Liver (tissue), 7 donors: ENCODE measurements at regions not wholly inside any gene's neighbourhood (a gene's known extent, or its start where the extent isn't known, plus 50 kb on each side); places are given as distances from the start of the nearest gene placed in this dataset.

ENCODE experiments used
- DNase-seq: peaks from one replicate; pipeline ENCODE4 v3.0.0-alpha.2; 2017; ENCODE audit warnings: low spot score
- H3K27ac ChIP-seq, 2 donors: one replicate each; pipeline ENCODE4 v1.7.0; 2013; ENCODE audit warnings: inconsistent platforms in 2 of 2, low read length in 2 of 2, control low read depth in 1 of 2, low read depth in 1 of 2, mild to moderate bottlenecking in 1 of 2
- H3K27me3 ChIP-seq, 4 donors: one replicate each; pipeline versions ENCODE4 v1.6.1 to v1.7.0; 2013; ENCODE audit warnings: low read length in 3 of 4, inconsistent platforms in 1 of 4, mild to moderate bottlenecking in 1 of 4, moderate library complexity in 1 of 4; ENCODE audit not compliant: control insufficient read depth in 4 of 4, insufficient read depth in 4 of 4
- H3K36me3 ChIP-seq, 4 donors: one replicate each; pipeline versions ENCODE4 v1.6.1 to v1.7.0; 2013; ENCODE audit warnings: low read length in 3 of 4, mild to moderate bottlenecking in 3 of 4, low read depth in 1 of 4, moderate library complexity in 1 of 4; ENCODE audit not compliant: control insufficient read depth in 4 of 4, insufficient read depth in 3 of 4
- H3K4me1 ChIP-seq, 4 donors: one replicate each; pipeline versions ENCODE4 v1.6.1 to v1.7.0; 2013; ENCODE audit warnings: low read length in 3 of 4, mild to moderate bottlenecking in 3 of 4, moderate library complexity in 1 of 4; ENCODE audit not compliant: control insufficient read depth in 4 of 4, insufficient read depth in 4 of 4
- H3K4me3 ChIP-seq, 3 donors: one replicate each; pipeline versions ENCODE4 v1.6.1 to v1.7.0; 2013; ENCODE audit warnings: low read length in 3 of 3, control low read depth in 1 of 3, low read depth in 1 of 3, mild to moderate bottlenecking in 1 of 3
- H3K9ac ChIP-seq, 2 donors: one replicate each; pipeline ENCODE4 v1.7.0; 2013; ENCODE audit warnings: low read length in 2 of 2, mild to moderate bottlenecking in 2 of 2, moderate library complexity in 2 of 2, control low read depth in 1 of 2, low read depth in 1 of 2
- H3K9me3 ChIP-seq, 4 donors: one replicate each; pipeline versions ENCODE4 v1.6.1 to v1.7.0; 2013; ENCODE audit warnings: low read length in 3 of 4; ENCODE audit not compliant: control insufficient read depth in 4 of 4
- ATF3 ChIP-seq: IDR thresholded peaks from 2 replicates; pipeline ENCODE4 v1.6.1; 2016; ENCODE audit warnings: antibody characterized with exemption
- EGR1 ChIP-seq, 2 donors: IDR thresholded peaks; 2 replicates each; pipeline ENCODE4 v1.6.1; 2016 to 2018; ENCODE audit warnings: antibody characterized with exemption in 2 of 2, low read depth in 2 of 2
- FOXA1 ChIP-seq: IDR thresholded peaks from 2 replicates; pipeline ENCODE4 v1.6.1; 2016; ENCODE audit warnings: antibody characterized with exemption
- GABPA ChIP-seq, 2 donors: IDR thresholded peaks in 1 of 2; conservative IDR thresholded peaks in 1 of 2; 2 replicates each; pipeline ENCODE4 v1.6.1; 2016; ENCODE audit warnings: antibody characterized with exemption in 2 of 2, mild to moderate bottlenecking in 1 of 2, moderate library complexity in 1 of 2
- HNF4A ChIP-seq, 2 donors: conservative IDR thresholded peaks; 2 replicates each; pipeline ENCODE4 v1.6.1; 2016; ENCODE audit warnings: antibody characterized with exemption in 2 of 2, mild to moderate bottlenecking in 2 of 2
- HNF4G ChIP-seq: IDR thresholded peaks from 2 replicates; pipeline ENCODE4 v1.6.1; 2016; ENCODE audit warnings: antibody characterized with exemption
- JUND ChIP-seq, 2 donors: IDR thresholded peaks; 2 replicates each; pipeline ENCODE4 v1.6.1; 2016; ENCODE audit warnings: antibody characterized with exemption in 2 of 2
- MAX ChIP-seq: IDR thresholded peaks from 2 replicates; pipeline ENCODE4 v1.6.1; 2016; ENCODE audit warnings: antibody characterized with exemption
- NR2F2 ChIP-seq: IDR thresholded peaks from 2 replicates; pipeline ENCODE4 v1.6.1; 2016; ENCODE audit warnings: antibody characterized with exemption
- YY1 ChIP-seq: IDR thresholded peaks from 2 replicates; pipeline ENCODE4 v1.6.1; 2016; ENCODE audit warnings: antibody characterized with exemption, mild to moderate bottlenecking
- WGBS: extraction: QIAGEN DNeasy Blood & Tissue Kit; methylation state at CpG from one replicate; pipeline ENCODE4 v1.1.7; 2013; 5-methylcytosine and 5-hydroxymethylcytosine counted together
- TF ChIP-seq, protein P1 (sequence below): IDR thresholded peaks from 2 replicates; pipeline ENCODE4 v1.6.1; 2016; ENCODE audit warnings: antibody characterized with exemption
- donor health status: healthy.
- donor health status: healthy.
- donor health status: healthy.
- donor health status: healthy.

GRCh38 chr1:22217811-22218460 lies 75.0 kb upstream of the WNT4 start:
- DNase-seq, result no peak
- no peak for TF ChIP-seq HNF4A (conservative IDR thresholded peaks at IDR 0.05)
- TF ChIP-seq MAX, result no peak
- no peak for TF ChIP-seq JUND (IDR thresholded peaks at IDR 0.05)
- no peak for TF ChIP-seq YY1
- no peak for TF ChIP-seq HNF4G
- no peak for TF ChIP-seq EGR1 (IDR thresholded peaks at IDR 0.05; ENCODE audit: low read depth in 2 of 2)
- no peak for TF ChIP-seq NR2F2

DNA sequence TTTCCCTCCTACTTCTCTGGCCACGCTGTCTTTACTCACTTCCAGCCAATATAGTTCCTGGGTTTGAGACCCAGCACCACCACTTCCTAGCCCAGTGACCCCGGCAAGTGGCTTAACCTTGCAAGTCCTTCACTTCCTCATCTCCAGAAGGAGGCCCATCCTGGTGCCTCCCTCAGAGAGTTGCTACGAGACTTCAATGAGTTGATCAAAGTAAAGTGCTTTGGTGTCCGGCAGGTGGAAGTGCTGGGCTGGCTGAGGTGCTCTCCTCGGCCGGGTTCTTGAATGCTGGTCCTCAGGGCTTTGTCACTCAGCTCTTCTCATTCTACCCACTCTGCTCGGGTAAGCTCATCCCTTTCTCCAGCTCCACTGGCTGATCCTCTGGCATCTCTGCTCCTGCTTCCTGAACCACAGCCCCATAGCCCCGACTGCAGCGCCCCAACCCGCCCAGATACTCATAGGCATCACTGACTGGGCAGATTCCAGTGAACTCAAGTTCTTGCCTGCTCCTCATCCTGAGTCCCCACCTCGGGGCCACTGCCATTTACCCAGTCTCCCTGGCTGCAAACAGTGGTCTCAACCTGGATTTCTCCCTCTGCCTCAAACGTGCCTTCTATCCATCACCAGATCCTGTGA lies 75.8 kb upstream of the WNT4 start:
- TF ChIP-seq GABPA (IDR thresholded peaks at IDR 0.05 in 1 of 2, conservative IDR thresholded peaks at IDR 0.05 in 1 of 2), result no peak
- TF ChIP-seq NR2F2, result no peak
- peaks cover 0 to 3% (median 0%) of the 10 kb centered on the region in 4 donors for H3K9me3 ChIP-seq
- H3K4me3 ChIP-seq, result no peak overlapping the region
- DNase-seq, result no peak
- H3K27me3 ChIP-seq, result peaks cover 0 to 8% (median 0%) of the 10 kb centered on the region in 4 donors
- H3K27ac ChIP-seq, result no peak overlapping the region
- H3K36me3 ChIP-seq, result no peaks in the 10 kb centered on the region
- 83% methylated on average over 12 of the region's 12 CpGs for WGBS
- H3K9ac ChIP-seq, result no peak overlapping the region
- H3K4me1 ChIP-seq, result no peaks in the 10 kb centered on the region

More at GRCh38 chr1:22217811-22218460, 75.0 kb upstream of the WNT4 start:
- H3K4me3 ChIP-seq, result no peak overlapping the region
- H3K9me3 ChIP-seq, result peaks cover 0 to 3% (median 0%) of the 10 kb centered on the region in 4 donors
- no peaks in the 10 kb centered on the region for H3K4me1 ChIP-seq
- no peaks in the 10 kb centered on the region for H3K36me3 ChIP-seq
- H3K27me3 ChIP-seq, result peaks cover 0 to 5% (median 0%) of the 10 kb centered on the region in 4 donors
- H3K27ac ChIP-seq, result no peak overlapping the region
- 82% methylated on average over 19 of the region's 19 CpGs for WGBS
- H3K9ac ChIP-seq, result no peak overlapping the region

DNA sequence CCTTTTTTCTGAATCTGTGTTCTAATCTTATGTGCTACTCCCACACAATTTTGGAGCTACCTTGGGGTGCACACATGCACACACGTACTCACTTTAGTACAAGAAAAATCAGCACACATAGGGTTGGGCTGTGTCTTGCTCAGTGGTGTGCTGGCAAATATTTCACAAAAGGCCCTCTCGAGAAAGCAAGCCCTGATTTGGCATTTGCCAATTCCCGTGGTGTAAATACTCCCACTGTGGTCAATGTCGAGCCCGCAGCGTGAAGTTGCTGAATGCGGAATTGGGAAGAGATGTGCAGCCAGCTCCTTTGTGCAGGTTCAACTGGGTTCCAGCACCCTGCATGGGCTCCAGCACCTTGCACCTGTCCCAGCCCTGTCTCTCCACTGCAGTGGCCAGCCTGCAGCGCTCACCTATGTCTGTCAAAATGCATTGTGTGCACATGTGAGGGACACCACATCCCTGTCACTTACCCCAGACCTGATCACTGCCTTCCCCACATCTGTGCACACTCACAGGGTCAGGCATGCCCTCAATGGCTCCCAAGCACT lies 78.4 kb upstream of the WNT4 start:
- 92% methylated on average over 8 of the region's 8 CpGs for WGBS

More for the DNA sequence above, 78.4 kb upstream of the WNT4 start:
- no peak for TF ChIP-seq YY1
- TF ChIP-seq MAX, result no peak
- TF ChIP-seq, protein P1, sequence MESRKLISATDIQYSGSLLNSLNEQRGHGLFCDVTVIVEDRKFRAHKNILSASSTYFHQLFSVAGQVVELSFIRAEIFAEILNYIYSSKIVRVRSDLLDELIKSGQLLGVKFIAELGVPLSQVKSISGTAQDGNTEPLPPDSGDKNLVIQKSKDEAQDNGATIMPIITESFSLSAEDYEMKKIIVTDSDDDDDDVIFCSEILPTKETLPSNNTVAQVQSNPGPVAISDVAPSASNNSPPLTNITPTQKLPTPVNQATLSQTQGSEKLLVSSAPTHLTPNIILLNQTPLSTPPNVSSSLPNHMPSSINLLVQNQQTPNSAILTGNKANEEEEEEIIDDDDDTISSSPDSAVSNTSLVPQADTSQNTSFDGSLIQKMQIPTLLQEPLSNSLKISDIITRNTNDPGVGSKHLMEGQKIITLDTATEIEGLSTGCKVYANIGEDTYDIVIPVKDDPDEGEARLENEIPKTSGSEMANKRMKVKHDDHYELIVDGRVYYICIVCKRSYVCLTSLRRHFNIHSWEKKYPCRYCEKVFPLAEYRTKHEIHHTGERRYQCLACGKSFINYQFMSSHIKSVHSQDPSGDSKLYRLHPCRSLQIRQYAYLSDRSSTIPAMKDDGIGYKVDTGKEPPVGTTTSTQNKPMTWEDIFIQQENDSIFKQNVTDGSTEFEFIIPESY, result no peak
- TF ChIP-seq EGR1 (IDR thresholded peaks at IDR 0.05; ENCODE audit: low read depth in 2 of 2), result no peak
- no peak for TF ChIP-seq HNF4A (conservative IDR thresholded peaks at IDR 0.05)
- no peak for TF ChIP-seq ATF3
- TF ChIP-seq FOXA1, result no peak
- Histone ChIP-seq H3K9me3 (peaks cover 0 to 7% (median under 1%) of the 10 kb centered on the region in 4 donors), H3K4me1 (no peaks in the 10 kb centered on the region), H3K36me3 (no peaks in the 10 kb centered on the region), H3K27me3 (peaks cover 0 to 8% (median 0%) of the 10 kb centered on the region in 4 donors), H3K9ac (no peak overlapping the region), H3K4me3 (no peak overlapping the region), H3K27ac (no peak overlapping the region)
- DNase-seq, result no peak
